Smooth muscle cell (in vitro differentiated cells): ENCODE measurements at regions not wholly inside any gene's neighbourhood (a gene's known extent, or its start where the extent isn't known, plus 50 kb on each side); places are given as distances from the start of the nearest gene placed in this dataset.
A peak's percentile ranks its signal among the peaks of the same experiment; 100 is the strongest.

Experiments
- DNase-seq: peaks from one replicate; lab custom pipeline; 2025; ENCODE audit not compliant: unreplicated experiment; lab: John Stamatoyannopoulos, UW
- H2AFZ ChIP-seq: fragments of 200-600 bp; sonication (generic); 2 replicates; pipeline ENCODE4 v1.6.0; 2016; ENCODE audit warnings: antibody characterized with exemption, low read depth, mild to moderate bottlenecking
- H3F3A ChIP-seq: fragments of 200-600 bp; sonication (generic); 2 replicates; pipeline ENCODE4 v1.6.0; 2017; ENCODE audit warnings: antibody characterized with exemption, low read depth
- H3K27ac ChIP-seq: fragments of 200-600 bp; sonication (generic); 2 replicates; pipeline ENCODE4 v1.5.1; 2016; ENCODE audit warnings: low read depth, mild to moderate bottlenecking
- H3K27me3 ChIP-seq: fragments of 200-600 bp; sonication (generic); 2 replicates; pipeline ENCODE4 v1.6.1; 2016; ENCODE audit warnings: low read depth, mild to moderate bottlenecking
- H3K36me3 ChIP-seq: fragments of 200-600 bp; sonication (generic); 2 replicates; pipeline ENCODE4 v1.5.1; 2016; ENCODE audit warnings: low read depth
- H3K4me1 ChIP-seq: fragments of 200-600 bp; sonication (generic); 2 replicates; pipeline ENCODE4 v1.5.1; 2016; ENCODE audit warnings: low read depth
- H3K4me2 ChIP-seq: fragments of 200-600 bp; sonication (generic); 2 replicates; pipeline ENCODE4 v1.6.0; 2016; ENCODE audit warnings: mild to moderate bottlenecking
- H3K4me3 ChIP-seq: fragments of 200-600 bp; sonication (generic); 2 replicates; pipeline ENCODE4 v1.5.1; 2016; ENCODE audit warnings: mild to moderate bottlenecking
- H3K79me2 ChIP-seq: fragments of 200-600 bp; sonication (generic); 2 replicates; pipeline ENCODE4 v1.6.0; 2016; ENCODE audit warnings: low read depth, mild to moderate bottlenecking
- H3K9ac ChIP-seq: fragments of 200-600 bp; sonication (generic); 2 replicates; pipeline ENCODE4 v1.6.0; 2016; ENCODE audit warnings: low read depth
- H3K9me3 ChIP-seq: fragments of 200-600 bp; sonication (generic); replicated peaks from 2 replicates; pipeline ENCODE4 v1.5.1; 2016; ENCODE audit warnings: low read depth
- H4K20me1 ChIP-seq: fragments of 200-600 bp; sonication (generic); 2 replicates; pipeline ENCODE4 v1.6.0; 2016; ENCODE audit warnings: low read depth
- CTCF ChIP-seq: fragments of 200-600 bp; sonication (generic); IDR thresholded peaks from 2 replicates; pipeline ENCODE4 v1.5.1; 2017; ENCODE audit warnings: borderline replicate concordance, mild to moderate bottlenecking, antibody characterized with exemption; ENCODE audit not compliant: insufficient read depth, poor library complexity, severe bottlenecking
- WGBS: methylation state at CpG from one replicate; pipeline ENCODE4 v1.1.7; 2016; ENCODE audit warnings: low lambda C conversion rate; 5-methylcytosine and 5-hydroxymethylcytosine counted together

GRCh38 chr11:56932572-56933220 lies 56.0 kb upstream of the OR5AK2 start:
- Histone ChIP-seq H4K20me1 (no peaks in the 10 kb centered on the region), H3K27ac (peak overlapping the region; percentile 16), H3K9me3 (no peaks in the 10 kb centered on the region), H2AFZ (no peak overlapping the region), H3F3A (no peaks in the 10 kb centered on the region), H3K4me1 (no peaks in the 10 kb centered on the region), H3K36me3 (no peaks in the 10 kb centered on the region), H3K27me3 (no peaks in the 10 kb centered on the region), H3K4me3 (no peak overlapping the region), H3K9ac (no peak overlapping the region), H3K79me2 (no peaks in the 10 kb centered on the region), H3K4me2 (no peak overlapping the region)
- WGBS = 73% methylated on average over 5 of the region's 5 CpGs
- TF ChIP-seq CTCF = no peak
- no peak for DNase-seq

- no peak for TF ChIP-seq CTCF
- Histone ChIP-seq H3K27ac (no peak overlapping the region), H3K9me3 (no peaks in the 10 kb centered on the region), H3F3A (peaks cover under 1% of the 10 kb centered on the region), H3K4me3 (no peak overlapping the region), H2AFZ (no peak overlapping the region), H3K4me2 (no peak overlapping the region), H3K9ac (no peak overlapping the region), H3K36me3 (no peaks in the 10 kb centered on the region), H4K20me1 (no peaks in the 10 kb centered on the region), H3K4me1 (no peaks in the 10 kb centered on the region), H3K27me3 (no peaks in the 10 kb centered on the region), H3K79me2 (no peaks in the 10 kb centered on the region)
- WGBS = 13% methylated on average over 1 of the region's 1 CpG
- DNase-seq = no peak
Measured at GRCh38 chr11:56923116-56923515, 65.6 kb upstream of the OR5AK2 start.

GRCh38 chr11:56922421-56922820 lies 66.3 kb upstream of the OR5AK2 start:
- H3K4me2 ChIP-seq = no peak overlapping the region
- no peak for DNase-seq
- H3K79me2 ChIP-seq = no peaks in the 10 kb centered on the region
- no peak overlapping the region for H2AFZ ChIP-seq
- no peak overlapping the region for H3K9ac ChIP-seq
- no peak overlapping the region for H3K4me3 ChIP-seq
- no peaks in the 10 kb centered on the region for H4K20me1 ChIP-seq
- peaks cover 7% of the 10 kb centered on the region for H3F3A ChIP-seq
- no peaks in the 10 kb centered on the region for H3K4me1 ChIP-seq
- no peaks in the 10 kb centered on the region for H3K36me3 ChIP-seq
- H3K27me3 ChIP-seq = no peaks in the 10 kb centered on the region
- no peak overlapping the region for H3K27ac ChIP-seq
- WGBS = 55% methylated on average over 1 of the region's 1 CpG
- no peak for TF ChIP-seq CTCF
- no peaks in the 10 kb centered on the region for H3K9me3 ChIP-seq
